Cardiac fibroblast (primary cell): ENCODE measurements at regions not wholly inside any gene's neighbourhood (a gene's known extent, or its start where the extent isn't known, plus 50 kb on each side); places are given as distances from the start of the nearest gene placed in this dataset.

Experiments used
- DNase-seq, 2 donors: peaks; one replicate each; pipeline versions ENCODE4 v3.0.0 to v3.0.0-alpha.2; 2010; ENCODE audit warnings: low read depth in 2 of 2
- H3K4me3 ChIP-seq, 2 donors: replicated peaks in 1 of 2; 1 replicate in 1 of 2; 2 replicates in 1 of 2; pipeline ENCODE4 v1.5.1; 2011; ENCODE audit warnings: low read depth in 2 of 2, low read length in 2 of 2, mild to moderate bottlenecking in 2 of 2, moderate library complexity in 1 of 2
- TF ChIP-seq, protein P1 (sequence below): IDR thresholded peaks from one replicate; pipeline ENCODE4 v1.5.1; 2011; ENCODE audit warnings: low read depth, mild to moderate bottlenecking, low read length, inconsistent platforms

DNA sequence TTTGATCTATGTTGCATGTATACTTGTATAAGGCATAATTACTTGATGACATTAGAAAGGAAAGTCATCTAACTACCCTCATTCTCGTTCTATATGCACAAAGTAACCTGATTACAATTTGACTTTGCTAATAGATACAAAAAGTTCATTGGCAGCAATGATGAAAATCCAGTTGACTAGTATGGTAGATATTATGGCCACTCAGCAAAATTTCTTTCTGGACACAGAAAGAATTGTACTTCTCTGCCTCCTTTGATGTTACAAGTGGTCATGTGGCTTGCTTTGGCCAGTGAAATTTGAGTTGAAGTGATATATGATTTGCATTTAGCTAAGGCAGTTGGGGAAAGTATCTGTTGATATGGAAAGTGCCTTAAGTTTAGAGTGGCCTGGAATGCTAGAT, 723.7 kb upstream of the ARRDC3 start:
- no peak overlapping the region for H3K4me3 ChIP-seq
- TF ChIP-seq, protein P1, sequence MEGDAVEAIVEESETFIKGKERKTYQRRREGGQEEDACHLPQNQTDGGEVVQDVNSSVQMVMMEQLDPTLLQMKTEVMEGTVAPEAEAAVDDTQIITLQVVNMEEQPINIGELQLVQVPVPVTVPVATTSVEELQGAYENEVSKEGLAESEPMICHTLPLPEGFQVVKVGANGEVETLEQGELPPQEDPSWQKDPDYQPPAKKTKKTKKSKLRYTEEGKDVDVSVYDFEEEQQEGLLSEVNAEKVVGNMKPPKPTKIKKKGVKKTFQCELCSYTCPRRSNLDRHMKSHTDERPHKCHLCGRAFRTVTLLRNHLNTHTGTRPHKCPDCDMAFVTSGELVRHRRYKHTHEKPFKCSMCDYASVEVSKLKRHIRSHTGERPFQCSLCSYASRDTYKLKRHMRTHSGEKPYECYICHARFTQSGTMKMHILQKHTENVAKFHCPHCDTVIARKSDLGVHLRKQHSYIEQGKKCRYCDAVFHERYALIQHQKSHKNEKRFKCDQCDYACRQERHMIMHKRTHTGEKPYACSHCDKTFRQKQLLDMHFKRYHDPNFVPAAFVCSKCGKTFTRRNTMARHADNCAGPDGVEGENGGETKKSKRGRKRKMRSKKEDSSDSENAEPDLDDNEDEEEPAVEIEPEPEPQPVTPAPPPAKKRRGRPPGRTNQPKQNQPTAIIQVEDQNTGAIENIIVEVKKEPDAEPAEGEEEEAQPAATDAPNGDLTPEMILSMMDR: no peak
- no peak for DNase-seq

DNA sequence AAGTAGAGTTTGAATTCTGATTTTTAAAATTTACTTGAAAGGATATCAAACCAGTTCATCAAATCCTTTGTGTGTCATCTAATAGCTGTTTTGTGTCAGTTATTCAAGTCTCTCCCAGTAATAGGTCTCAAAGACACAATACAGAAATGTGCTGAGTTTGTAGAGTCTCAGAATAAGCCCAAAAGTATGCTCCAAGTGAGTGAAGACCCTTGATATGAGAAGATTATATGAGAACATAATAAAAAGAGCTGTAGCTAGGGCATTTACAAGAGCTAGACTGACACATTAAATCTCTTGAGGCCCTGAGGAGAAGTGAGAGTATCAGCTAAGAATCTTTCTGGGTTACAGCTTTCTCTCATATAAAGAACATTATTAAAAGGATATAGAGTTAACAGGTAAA, 721.0 kb upstream of the ARRDC3 start:
- DNase-seq: no peak
- TF ChIP-seq, protein P1: no peak
- no peak overlapping the region for H3K4me3 ChIP-seq

GRCh38 chr5:92102313-92102712, 719.2 kb upstream of the ARRDC3 start:
- TF ChIP-seq, protein P1: no peak
- no peak for DNase-seq
- no peak overlapping the region for H3K4me3 ChIP-seq

DNA sequence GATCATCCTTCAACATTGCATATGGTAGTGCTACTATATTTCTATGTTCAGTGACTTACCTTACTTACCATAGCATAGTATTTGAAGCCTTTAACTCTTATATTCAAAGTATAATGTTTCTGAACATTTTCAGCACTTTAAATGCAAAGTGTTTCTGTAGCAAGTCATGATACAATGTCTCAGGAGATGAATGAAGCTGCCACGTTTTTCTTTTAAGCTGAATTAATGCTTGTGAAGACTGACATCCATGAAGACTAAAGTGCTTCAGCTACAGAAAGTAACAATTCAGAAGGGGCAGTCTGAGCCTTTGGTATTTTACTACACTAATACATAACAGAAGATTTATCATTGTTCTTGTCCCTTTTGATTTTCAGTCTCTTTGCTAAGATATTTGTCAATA, 709.1 kb upstream of the ARRDC3 start:
- DNase-seq: no peak
- TF ChIP-seq, protein P1: no peak
- H3K4me3 ChIP-seq: no peak overlapping the region

DNA sequence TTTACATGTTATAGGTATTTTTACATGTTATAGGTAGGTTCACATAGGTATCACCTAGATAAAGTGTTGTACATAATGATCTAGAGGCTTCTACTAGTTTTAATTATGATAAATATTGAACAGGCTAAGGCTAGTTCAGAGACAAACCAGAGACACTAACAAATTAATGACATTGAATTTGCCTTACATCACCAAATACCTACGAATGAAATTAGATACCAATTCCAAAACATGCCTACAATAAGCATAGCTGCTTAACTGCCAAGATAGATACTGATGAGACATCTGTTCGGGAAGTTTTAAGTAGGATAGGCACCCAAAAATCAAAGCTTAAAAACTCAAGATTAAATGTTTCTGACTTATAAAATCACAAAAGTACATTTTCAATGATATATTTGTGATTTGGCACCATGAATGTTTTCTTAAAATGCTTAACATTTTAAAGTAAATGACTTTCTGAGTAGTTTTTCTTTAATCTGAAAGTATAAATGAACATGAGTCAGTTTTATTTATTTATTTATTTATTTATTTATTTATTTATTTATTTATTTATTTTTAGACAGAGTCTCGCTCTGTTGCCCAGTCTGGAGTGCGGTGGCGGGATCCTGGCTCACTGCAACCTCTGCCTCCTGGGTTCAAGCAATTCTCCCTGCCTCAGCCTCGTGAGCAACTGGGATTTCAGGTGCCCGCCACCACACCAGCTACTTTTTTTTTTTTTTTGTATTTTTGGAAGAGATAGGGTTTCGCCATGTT, 703.1 kb upstream of the ARRDC3 start:
- TF ChIP-seq, protein P1: no peak
- no peak overlapping the region for H3K4me3 ChIP-seq
- no peak for DNase-seq

DNA sequence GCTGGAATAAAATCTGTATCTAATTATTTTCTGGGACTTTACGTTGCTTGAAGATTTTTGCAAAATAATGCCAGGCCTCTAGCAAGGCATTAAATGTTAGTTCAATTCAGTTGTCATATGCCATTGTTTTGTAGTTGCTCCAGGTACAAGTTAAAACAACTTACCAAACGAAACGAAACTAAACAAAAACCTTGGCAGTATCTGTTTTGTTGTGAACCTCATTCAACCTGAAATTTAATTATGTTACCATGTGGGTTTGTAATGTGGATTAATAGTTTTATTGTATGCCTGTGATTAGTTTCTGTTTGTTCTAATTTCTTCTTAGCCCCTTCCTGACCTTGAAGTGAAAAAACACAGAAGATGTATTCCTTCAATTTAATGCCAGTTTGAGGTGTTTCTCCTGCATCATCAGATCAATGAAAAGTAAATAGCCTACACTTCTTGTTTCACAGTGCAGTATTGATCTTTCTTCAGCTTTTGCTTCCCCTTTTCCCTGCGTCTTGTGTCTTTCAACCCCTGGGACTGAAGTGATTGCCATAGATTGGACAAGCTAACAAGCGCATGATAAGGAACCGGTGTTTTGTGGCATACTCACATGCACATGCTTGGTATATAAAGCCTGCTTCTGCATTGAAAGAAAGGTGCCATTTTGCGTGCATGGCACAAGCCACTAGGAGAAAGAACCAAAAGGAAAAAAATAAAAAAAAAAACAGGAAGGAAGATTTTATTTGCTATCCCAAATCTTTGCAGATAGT, 699.0 kb upstream of the ARRDC3 start:
- no peak overlapping the region for H3K4me3 ChIP-seq
- no peak for DNase-seq

More for the DNA sequence above, 699.0 kb upstream of the ARRDC3 start:
- TF ChIP-seq, protein P1: no peak
